Astrocyte of the spinal cord (primary cell): ENCODE measurements at regions not wholly inside any gene's neighbourhood (a gene's known extent, or its start where the extent isn't known, plus 50 kb on each side); places are given as distances from the start of the nearest gene placed in this dataset.

Source experiments
- DNase-seq: peaks from one replicate; pipeline ENCODE4 v3.0.0; 2011; ENCODE audit warnings: low read depth, low spot score
- H3K4me3 ChIP-seq: 2 replicates; pipeline ENCODE4 v1.5.1; 2011; ENCODE audit warnings: low read depth, mild to moderate bottlenecking, low read length, moderate library complexity
- in situ Hi-C: cut with HindIII; loops from 2 replicates; pipeline ENCODE4 v1.10.0; 2017; ENCODE audit warnings: low sequenced_read_pairs
- TF ChIP-seq, protein P1 (sequence below): IDR thresholded peaks from 2 replicates; pipeline ENCODE4 v1.5.1; 2012; ENCODE audit warnings: low read depth, mild to moderate bottlenecking, low read length, inconsistent platforms

GRCh38 chr5:12250454-12250853 lies 346.2 kb upstream of the CTNND2 start:
- TF ChIP-seq, protein P1, sequence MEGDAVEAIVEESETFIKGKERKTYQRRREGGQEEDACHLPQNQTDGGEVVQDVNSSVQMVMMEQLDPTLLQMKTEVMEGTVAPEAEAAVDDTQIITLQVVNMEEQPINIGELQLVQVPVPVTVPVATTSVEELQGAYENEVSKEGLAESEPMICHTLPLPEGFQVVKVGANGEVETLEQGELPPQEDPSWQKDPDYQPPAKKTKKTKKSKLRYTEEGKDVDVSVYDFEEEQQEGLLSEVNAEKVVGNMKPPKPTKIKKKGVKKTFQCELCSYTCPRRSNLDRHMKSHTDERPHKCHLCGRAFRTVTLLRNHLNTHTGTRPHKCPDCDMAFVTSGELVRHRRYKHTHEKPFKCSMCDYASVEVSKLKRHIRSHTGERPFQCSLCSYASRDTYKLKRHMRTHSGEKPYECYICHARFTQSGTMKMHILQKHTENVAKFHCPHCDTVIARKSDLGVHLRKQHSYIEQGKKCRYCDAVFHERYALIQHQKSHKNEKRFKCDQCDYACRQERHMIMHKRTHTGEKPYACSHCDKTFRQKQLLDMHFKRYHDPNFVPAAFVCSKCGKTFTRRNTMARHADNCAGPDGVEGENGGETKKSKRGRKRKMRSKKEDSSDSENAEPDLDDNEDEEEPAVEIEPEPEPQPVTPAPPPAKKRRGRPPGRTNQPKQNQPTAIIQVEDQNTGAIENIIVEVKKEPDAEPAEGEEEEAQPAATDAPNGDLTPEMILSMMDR = no peak
- no peak for DNase-seq
- in situ Hi-C loops = no loop called here
- no peak overlapping the region for H3K4me3 ChIP-seq

GRCh38 chr5:12248831-12249230 lies 344.6 kb upstream of the CTNND2 start:
- DNase-seq = no peak
- in situ Hi-C loops = no loop called here
- no peak overlapping the region for H3K4me3 ChIP-seq
- TF ChIP-seq, protein P1 = no peak

DNA sequence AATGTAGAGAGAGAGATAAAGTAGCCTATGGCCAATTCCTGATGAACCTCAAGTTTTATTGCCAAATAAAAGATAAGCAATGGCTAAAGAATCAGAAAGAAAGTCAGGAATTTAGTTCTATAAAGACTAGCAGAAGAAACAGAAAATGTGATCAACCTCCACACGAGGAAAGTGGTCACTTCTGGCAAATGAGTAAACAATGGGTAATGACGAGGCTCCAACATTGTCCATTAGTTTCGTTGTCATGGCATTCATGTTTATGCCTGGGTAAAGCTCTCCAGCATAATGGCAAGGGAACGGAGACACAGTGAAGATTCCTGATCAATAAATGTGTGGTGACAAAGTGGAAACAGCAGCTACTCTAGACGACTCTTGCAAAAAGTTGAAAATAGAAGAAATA lies 341.8 kb upstream of the CTNND2 start:
- TF ChIP-seq, protein P1 = no peak
- no peak overlapping the region for H3K4me3 ChIP-seq
- in situ Hi-C loops = no loop called here
- DNase-seq = peak; percentile 2

DNA sequence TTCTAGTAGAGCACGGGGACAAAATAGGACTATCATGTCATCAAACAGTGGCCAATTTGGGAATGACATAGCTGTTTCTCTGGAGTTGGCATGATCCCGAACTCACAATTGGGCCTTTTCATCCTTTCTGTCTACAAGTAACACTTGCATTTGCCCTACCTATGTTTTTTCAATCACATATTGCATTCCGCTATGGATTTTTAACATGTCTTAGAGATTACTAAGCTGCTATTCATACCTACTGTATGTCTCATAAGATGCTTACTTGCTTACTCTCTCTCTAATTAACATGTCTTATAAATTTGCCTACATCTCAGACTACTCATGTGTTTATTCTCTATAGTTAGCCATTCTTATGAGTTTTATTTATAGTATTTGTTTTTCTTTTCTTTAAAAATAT lies 341.2 kb upstream of the CTNND2 start:
- TF ChIP-seq, protein P1 = no peak
- no peak overlapping the region for H3K4me3 ChIP-seq
- DNase-seq = peak; percentile 9
- in situ Hi-C loops = no loop called here

DNA sequence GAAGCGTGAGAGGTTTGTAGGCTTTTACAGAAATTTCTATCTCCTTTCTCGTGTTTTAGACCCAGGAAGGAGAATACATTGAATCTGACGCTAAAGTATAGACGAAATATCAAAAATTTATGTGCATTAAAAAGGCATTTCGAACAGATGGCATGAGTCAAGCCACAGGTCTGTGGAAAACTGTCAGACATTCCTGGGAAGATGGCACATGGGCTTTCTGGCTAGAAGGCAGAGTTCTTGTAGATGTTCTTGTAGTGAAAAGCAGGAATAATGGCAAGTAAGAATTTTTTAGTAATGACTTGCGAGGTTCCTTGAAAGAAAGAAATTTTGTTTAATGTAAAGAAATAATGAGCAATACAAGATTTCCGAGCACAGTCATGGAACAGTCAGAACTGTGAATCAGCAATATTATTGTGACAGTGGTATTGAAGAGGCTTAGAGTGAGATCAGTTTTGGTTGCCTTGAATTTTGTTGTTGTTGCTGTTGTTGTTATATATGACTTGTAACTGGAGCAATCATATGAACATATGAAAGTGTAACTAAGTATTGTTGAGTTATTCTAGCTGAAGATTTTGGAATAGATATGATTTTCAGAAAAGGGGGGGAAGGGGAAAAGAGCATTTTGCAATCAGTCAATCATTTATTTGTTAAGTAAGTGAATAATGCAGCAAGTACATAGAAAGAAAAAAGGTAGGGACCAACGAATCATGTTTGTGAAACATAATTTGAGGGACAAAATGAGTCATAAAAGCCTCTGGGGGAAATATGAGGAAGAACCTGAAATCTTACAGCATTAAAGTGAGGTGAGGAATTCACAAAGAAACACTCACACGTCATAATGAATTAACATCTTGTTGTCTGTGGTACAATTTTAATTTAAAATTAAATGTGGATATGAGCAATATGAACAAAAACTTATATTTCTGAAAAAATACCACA lies 339.0 kb upstream of the CTNND2 start:
- TF ChIP-seq, protein P1 = no peak
- no peak overlapping the region for H3K4me3 ChIP-seq
- peak; percentile 41 for DNase-seq
- in situ Hi-C loops = no loop called here

- in situ Hi-C loops = no loop called here
- H3K4me3 ChIP-seq = no peak overlapping the region
- DNase-seq = no peak
- TF ChIP-seq, protein P1 = no peak
Measured at GRCh38 chr5:12237837-12238575, 333.8 kb upstream of the CTNND2 start.
